Muscle of leg (tissue), 3 donors: ENCODE measurements at regions not wholly inside any gene's neighbourhood (a gene's known extent, or its start where the extent isn't known, plus 50 kb on each side); places are given as distances from the start of the nearest gene placed in this dataset.
"Not testable (repeated sequence)": the region's sequence is repeated elsewhere in the genome, so short reads cannot be mapped to it uniquely, and the experiment has no call there.

Experiments used
- DNase-seq: peaks from one replicate; pipeline ENCODE4 v3.0.0; 2013
- H3K27ac ChIP-seq: one replicate; pipeline ENCODE4 v1.5.1; 2013; ENCODE audit warnings: mild to moderate bottlenecking, low read length, control low read depth
- H3K27me3 ChIP-seq: one replicate; pipeline ENCODE4 v1.6.1; 2013; ENCODE audit warnings: low read length; ENCODE audit not compliant: control insufficient read depth, insufficient read depth
- H3K36me3 ChIP-seq: one replicate; pipeline ENCODE4 v1.6.1; 2013; ENCODE audit warnings: low read length; ENCODE audit not compliant: control insufficient read depth, insufficient read depth
- H3K4me1 ChIP-seq: one replicate; pipeline ENCODE4 v1.6.1; 2013; ENCODE audit warnings: low read length; ENCODE audit not compliant: control insufficient read depth, insufficient read depth
- H3K4me3 ChIP-seq: one replicate; pipeline ENCODE4 v1.5.1; 2013; ENCODE audit warnings: low read length, control low read depth
- H3K9me3 ChIP-seq: replicated peaks from 2 replicates; pipeline ENCODE4 v1.6.1; 2013; ENCODE audit warnings: low read depth, low read length; ENCODE audit not compliant: control insufficient read depth
- WGBS: methylation state at CpG from one replicate; pipeline ENCODE4 v1.1.5; 2013; ENCODE audit warnings: missing lambda C conversion rate; ENCODE audit not compliant: insufficient coverage; 5-methylcytosine and 5-hydroxymethylcytosine counted together

DNA sequence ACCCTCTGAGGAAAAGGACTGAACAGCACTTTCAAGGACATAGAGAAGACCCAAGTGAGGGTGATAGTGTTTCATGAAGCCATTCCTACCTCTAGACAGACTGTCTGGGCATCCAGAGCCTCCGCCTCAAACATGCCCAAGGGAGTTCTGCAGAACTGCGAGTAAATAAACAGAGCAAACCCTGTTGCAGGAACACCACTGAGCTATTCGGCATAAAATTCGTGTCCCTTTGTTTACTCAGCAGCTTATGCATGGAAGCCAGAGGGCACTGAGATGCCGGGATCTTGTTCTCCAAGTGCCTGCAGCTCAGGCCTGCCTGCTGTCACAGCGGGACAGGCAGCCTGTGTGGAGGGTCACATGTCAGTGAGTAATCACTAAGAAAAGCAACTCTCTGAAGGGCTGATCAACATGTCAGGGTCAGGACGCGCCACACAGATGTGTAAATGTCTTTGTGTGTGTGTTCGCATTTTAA lies 164.9 kb upstream of the HEY2 start:
- no peaks in the 10 kb centered on the region for H3K9me3 ChIP-seq
- H3K4me3 ChIP-seq, result no peak overlapping the region
- H3K36me3 ChIP-seq, result no peaks in the 10 kb centered on the region
- H3K27ac ChIP-seq, result peak overlapping the region; percentile 60
- peak; percentile 63 for DNase-seq
- H3K27me3 ChIP-seq, result no peaks in the 10 kb centered on the region
- H3K4me1 ChIP-seq, result peaks cover 2% of the 10 kb centered on the region
- 31% methylated on average over 6 of the region's 9 CpGs for WGBS

DNA sequence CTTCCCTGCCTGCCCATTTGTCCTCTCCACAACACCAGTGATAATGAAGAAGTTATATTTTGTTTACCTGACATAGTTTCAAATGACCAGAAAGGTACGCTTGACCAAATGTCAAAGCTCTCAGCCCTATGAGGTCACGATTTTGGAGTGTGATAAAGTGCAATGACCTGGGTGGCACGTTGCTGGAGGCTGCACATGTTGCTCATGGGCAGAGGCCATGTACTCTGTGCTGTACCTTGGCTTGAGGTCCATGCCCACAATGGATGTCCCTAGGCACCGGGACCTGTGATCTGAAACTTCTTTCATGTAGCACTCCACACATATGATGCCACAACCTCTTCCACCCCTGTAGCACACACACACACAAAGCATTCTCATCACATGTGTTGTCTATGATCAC lies 164.0 kb upstream of the HEY2 start:
- H3K4me1 ChIP-seq, result peaks cover 2% of the 10 kb centered on the region
- H3K27ac ChIP-seq, result no peak overlapping the region
- H3K27me3 ChIP-seq, result no peaks in the 10 kb centered on the region
- no peak overlapping the region for H3K4me3 ChIP-seq
- H3K9me3 ChIP-seq, result no peaks in the 10 kb centered on the region
- H3K36me3 ChIP-seq, result no peaks in the 10 kb centered on the region
- WGBS, result 91% methylated on average over 4 of the region's 4 CpGs
- no peak for DNase-seq

DNA sequence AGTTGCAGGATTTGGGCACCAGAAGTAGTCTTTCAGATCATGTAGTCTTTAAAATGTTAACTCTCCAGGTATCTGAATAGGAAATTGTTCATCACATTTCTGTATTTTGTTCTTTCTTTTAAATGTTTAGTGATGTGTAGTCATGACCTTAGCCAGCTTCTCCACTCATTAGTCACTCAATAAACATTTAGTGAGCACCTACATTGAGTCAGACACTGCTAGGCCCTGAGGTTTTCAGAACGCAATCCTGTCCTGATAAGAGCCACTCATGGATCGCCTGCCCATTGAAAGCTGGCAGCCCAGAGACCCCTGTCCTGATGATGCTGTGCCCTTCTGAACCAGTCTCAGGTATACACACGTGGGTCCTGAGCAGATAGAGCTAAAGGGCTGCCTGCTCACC lies 163.4 kb upstream of the HEY2 start:
- peaks cover 2% of the 10 kb centered on the region for H3K4me1 ChIP-seq
- H3K4me3 ChIP-seq, result no peak overlapping the region
- H3K27ac ChIP-seq, result no peak overlapping the region
- no peaks in the 10 kb centered on the region for H3K36me3 ChIP-seq
- no peak for DNase-seq
- WGBS, result 97% methylated on average over 3 of the region's 3 CpGs
- no peaks in the 10 kb centered on the region for H3K27me3 ChIP-seq
- no peaks in the 10 kb centered on the region for H3K9me3 ChIP-seq

DNA sequence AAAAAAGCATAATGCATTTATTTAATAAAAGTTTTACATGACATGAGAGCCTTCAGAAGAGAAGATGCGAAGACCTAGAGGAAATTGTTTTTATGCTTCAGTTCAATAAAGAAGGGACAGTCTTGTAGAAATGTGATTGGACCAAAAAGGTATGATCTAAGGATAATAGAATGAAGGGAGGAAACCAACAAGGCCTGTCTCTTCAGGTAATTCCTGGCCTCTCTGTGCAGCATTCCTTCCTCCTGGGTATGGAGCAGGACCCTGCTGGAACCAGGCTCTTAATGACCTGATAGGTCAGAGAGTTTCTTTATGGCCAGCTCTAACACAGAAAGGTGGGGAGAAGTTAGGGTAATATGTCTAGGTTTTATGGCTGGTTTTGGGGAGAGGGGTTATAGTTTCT lies 162.8 kb upstream of the HEY2 start:
- Histone ChIP-seq H3K4me1 (peaks cover 2% of the 10 kb centered on the region), H3K4me3 (no peak overlapping the region), H3K27ac (no peak overlapping the region), H3K36me3 (no peaks in the 10 kb centered on the region), H3K27me3 (no peaks in the 10 kb centered on the region), H3K9me3 (no peaks in the 10 kb centered on the region)
- DNase-seq, result no peak
- 100% methylated on average over 1 of the region's 1 CpG for WGBS

DNA sequence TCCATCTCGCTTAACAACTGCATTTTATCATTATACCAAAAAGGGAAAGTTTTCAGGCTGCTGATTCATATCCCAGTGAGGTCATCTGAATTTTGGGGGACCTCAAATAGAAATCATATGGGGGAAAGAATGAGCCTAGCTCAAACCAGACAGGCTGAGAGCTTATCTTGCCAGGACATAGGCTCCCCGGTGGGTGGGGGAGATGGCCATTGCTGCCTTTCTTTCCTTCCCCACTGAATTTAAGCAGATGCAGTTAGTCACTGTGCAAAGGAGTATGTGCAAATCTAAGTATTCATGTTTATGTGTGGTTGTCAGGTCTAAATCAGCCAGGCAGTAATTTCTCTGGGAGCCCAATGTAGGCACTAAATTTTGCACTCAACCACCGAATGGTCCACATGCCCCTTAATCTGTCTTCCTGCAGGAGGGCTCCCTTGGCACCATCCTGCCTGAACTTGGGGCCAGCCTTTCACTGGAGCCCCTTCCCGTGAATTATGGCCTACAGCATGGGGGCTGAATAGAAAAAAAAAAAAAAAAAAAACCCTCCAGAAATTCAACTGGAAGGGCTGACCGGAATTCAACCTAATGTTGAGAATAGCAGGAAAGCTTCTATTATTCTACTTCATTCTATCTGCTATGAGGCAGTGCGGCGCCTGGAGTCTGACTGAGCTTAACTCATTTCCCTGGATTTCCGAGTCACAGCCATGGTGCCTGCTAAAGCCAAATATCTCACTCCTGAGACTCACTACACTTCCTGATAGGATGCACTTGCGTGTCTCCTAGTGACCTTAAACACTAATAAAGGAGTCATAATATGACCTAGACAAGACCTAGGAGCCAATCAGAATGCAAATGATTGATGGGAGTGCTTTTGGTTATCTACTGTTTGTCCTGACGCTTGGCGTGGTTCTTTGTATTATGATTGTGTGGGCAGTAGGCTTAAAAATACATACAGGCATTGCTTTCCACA lies 161.5 kb upstream of the HEY2 start:
- 39% methylated on average over 3 of the region's 11 CpGs for WGBS

DNA sequence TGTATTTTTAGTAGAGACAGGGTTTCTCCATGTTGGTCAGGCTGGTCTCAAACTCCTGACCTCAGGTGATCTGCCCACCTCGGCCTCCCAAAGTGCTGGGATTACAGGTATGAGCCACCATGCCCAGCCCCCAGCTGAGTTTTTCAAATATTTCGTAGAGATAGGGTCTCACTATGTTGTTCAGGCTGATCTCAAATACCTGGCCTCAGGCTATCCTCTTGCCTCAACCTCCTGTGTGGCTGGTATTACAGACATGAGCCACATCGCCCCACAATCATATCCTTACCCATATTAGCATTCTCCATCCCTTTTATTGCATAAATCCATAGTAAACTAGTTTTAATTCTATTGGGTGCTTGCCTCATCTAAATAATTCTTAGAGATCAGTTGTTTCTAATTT lies 157.6 kb upstream of the HEY2 start:
- WGBS, result 70% methylated on average over 2 of the region's 3 CpGs
- not testable (repeated sequence) for H3K4me1 ChIP-seq

More for the DNA sequence above, 161.5 kb upstream of the HEY2 start:
- H3K4me3 ChIP-seq, result no peak overlapping the region
- H3K36me3 ChIP-seq, result no peaks in the 10 kb centered on the region
- H3K27ac ChIP-seq, result no peak overlapping the region
- peaks cover 2% of the 10 kb centered on the region for H3K4me1 ChIP-seq
- H3K27me3 ChIP-seq, result no peaks in the 10 kb centered on the region
- no peak for DNase-seq
- H3K9me3 ChIP-seq, result no peaks in the 10 kb centered on the region

DNA sequence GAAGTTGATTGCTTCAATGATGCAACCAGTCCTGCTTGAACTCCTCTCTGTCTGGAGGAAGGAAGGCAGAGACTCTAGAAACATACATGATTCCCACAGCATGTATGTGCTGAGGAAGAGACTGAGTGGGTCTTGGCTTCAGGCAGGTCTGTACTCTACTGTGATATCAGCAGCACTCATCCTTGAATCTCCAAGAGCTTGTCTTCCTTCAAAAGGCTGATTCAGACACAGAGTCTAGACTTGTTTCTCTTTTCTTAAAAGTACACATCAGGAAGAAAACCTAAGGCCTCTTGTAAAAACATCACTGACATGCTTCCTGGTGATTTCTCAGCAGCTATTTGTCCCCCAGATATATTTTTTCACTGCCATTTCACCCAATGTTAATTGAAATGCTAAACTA lies 155.7 kb upstream of the HEY2 start:
- no peak for DNase-seq
- no peak overlapping the region for H3K4me3 ChIP-seq
- H3K36me3 ChIP-seq, result no peaks in the 10 kb centered on the region
- H3K27ac ChIP-seq, result no peak overlapping the region
- H3K9me3 ChIP-seq, result no peaks in the 10 kb centered on the region
- no peaks in the 10 kb centered on the region for H3K27me3 ChIP-seq
- H3K4me1 ChIP-seq, result peaks cover 16% of the 10 kb centered on the region

More for the DNA sequence above, 157.6 kb upstream of the HEY2 start:
- not testable (repeated sequence) for DNase-seq, H3K27ac ChIP-seq, H3K4me3 ChIP-seq, H3K9me3 ChIP-seq, H3K36me3 ChIP-seq, H3K27me3 ChIP-seq

DNA sequence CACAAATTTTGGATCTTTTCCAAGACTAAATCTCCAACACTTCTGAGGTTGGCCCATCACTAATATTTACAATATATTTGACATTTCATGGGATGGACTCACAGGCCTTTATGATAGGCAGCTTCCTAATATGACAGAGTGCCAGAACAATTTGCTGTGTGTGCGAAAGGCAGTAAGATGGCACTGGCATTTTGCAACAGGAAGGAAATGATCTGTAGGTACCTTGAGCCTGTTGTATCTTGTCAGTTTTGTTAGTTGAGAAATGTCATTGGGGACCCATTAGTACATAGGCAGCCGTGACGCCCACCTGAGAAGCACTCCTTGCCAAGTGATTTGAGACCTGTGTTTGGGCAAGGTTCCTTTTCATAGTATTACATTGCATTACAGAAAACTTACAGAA lies 153.4 kb upstream of the HEY2 start:
- H3K27me3 ChIP-seq, result no peaks in the 10 kb centered on the region
- no peak overlapping the region for H3K27ac ChIP-seq

DNA sequence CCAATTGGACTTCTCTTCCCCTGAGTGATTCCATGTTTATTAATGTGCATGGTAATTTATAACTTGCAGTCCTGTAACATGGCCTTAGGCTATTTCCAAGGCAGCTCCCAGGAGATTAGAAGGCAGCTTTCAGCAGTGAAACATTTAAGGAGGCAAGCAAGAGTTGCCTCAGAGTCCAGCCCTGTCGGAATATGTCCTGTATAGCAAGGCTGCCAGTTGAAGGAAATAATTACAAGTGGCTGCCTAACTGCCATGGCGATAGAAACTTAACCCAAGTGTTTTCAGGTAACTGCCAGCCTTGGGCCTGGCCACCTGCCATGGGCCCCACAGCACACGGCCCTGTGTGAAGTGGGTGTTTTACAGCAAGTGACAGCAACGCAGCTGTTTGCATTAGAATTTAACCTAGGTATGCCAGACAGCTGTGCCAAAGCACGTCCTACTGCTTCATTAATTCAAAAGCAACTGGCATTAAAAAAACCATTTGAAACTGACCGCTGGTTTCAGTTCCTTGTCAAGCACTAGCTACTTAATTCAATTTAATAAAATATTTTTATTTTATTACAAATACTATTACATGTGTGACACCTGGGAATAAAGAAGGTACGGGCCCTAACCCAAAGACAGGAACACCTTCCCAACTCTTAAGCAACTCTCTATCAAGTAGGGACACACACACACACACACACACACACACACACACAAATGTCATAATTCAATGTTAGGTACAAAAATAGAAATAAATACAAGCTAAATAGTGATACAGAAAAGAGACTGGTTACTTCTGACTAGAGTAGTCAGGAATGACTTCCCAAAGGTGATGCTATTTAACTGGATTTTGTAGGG lies 151.8 kb upstream of the HEY2 start:
- peak; percentile 76 for DNase-seq
- no peaks in the 10 kb centered on the region for H3K27me3 ChIP-seq
- no peaks in the 10 kb centered on the region for H3K9me3 ChIP-seq
- WGBS, result 39% methylated on average over 2 of the region's 7 CpGs
- H3K4me3 ChIP-seq, result no peak overlapping the region
- H3K27ac ChIP-seq, result peak overlapping the region; percentile 89
- peaks cover 16% of the 10 kb centered on the region for H3K4me1 ChIP-seq
- no peaks in the 10 kb centered on the region for H3K36me3 ChIP-seq

More for the DNA sequence above, 153.4 kb upstream of the HEY2 start:
- no peak overlapping the region for H3K4me3 ChIP-seq
- H3K9me3 ChIP-seq, result no peaks in the 10 kb centered on the region
- peaks cover 16% of the 10 kb centered on the region for H3K4me1 ChIP-seq
- peak; percentile 12 for DNase-seq
- H3K36me3 ChIP-seq, result no peaks in the 10 kb centered on the region
- WGBS, result 100% methylated on average over 1 of the region's 3 CpGs

DNA sequence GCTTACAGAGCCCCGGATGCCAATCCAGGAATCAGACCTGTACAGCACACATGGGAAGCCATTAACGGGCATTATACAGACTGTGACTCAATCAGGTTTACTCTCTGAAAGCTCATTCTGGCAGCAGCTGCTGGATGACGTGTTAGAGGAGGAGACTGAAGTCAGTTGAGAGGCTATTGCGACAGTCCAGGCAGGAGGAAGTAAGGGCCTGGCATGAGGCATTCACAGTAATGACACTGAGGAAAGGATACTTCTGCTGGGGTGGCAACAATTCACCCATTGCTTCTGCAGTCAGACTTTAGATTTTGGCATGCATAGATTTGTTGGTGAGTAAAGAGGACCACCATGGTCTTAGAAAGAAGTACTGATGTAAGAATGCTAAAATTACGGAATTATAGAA lies 151.0 kb upstream of the HEY2 start:
- Histone ChIP-seq H3K4me3 (no peak overlapping the region), H3K27ac (peak overlapping the region; percentile 89), H3K36me3 (no peaks in the 10 kb centered on the region), H3K9me3 (no peaks in the 10 kb centered on the region), H3K27me3 (no peaks in the 10 kb centered on the region), H3K4me1 (peaks cover 16% of the 10 kb centered on the region)
- peak; percentile 83 for DNase-seq
- WGBS, result 58% methylated on average over 4 of the region's 5 CpGs
